ENCODE measurements at regions not wholly inside any gene's neighbourhood (a gene's known extent, or its start where the extent isn't known, plus 50 kb on each side); places are given as distances from the start of the nearest gene placed in this dataset.

- TF ChIP-seq REST (IDR thresholded peaks at IDR 0.05; ENCODE audit: insufficient read depth in 1 of 2, low read depth in 2 of 2, low read length in 2 of 2) (no peak), TAF1 (IDR thresholded peaks at IDR 0.05; ENCODE audit: borderline replicate concordance, insufficient read depth, low read length) (no peak)
Measured at GRCh38 chr1:17886838-17887441, 131.8 kb downstream of the ACTL8 start.
